ENCODE measurements at regions not wholly inside any gene's neighbourhood (a gene's known extent, or its start where the extent isn't known, plus 50 kb on each side); places are given as distances from the start of the nearest gene placed in this dataset.

GRCh38 chr5:119301906-119302305 lies 53.9 kb upstream of the TNFAIP8 start:
- Histone ChIP-seq H3F3A (ENCODE audit: low read depth) (no peaks in the 10 kb centered on the region; the same call in 1 of the 2 replicates), H3K4me2 (ENCODE audit: low read depth, low read length, poor library complexity, severe bottlenecking) (no peak overlapping the region), H3K27me3 (ENCODE audit: insufficient read depth, low read length, poor library complexity, severe bottlenecking) (no peaks in the 10 kb centered on the region), H2AFZ (ENCODE audit: low read length) (no peak overlapping the region), H3K9me2 (replicated peaks; ENCODE audit: low read depth, low read length) (no peaks in the 10 kb centered on the region), H3K79me2 (ENCODE audit: insufficient read depth, low read length) (peaks cover 74% of the 10 kb centered on the region), H3K9ac (ENCODE audit: low read depth, low read length, poor library complexity, severe bottlenecking) (no peak overlapping the region), H3K4me3 (ENCODE audit: low read length, poor library complexity, severe bottlenecking) (no peak overlapping the region), H3K9me3 (ENCODE audit: insufficient read depth, low read depth, low read length) (no peaks in the 10 kb centered on the region), H4K20me1 (ENCODE audit: insufficient read depth, low read length, poor library complexity, severe bottlenecking) (peaks cover 3% of the 10 kb centered on the region), H3K36me3 (ENCODE audit: insufficient read depth, low read length) (no peaks in the 10 kb centered on the region), H3K4me1 (ENCODE audit: insufficient read depth, low read length, poor library complexity, severe bottlenecking) (peaks cover 51% of the 10 kb centered on the region)
- TF ChIP-seq, protein P1, sequence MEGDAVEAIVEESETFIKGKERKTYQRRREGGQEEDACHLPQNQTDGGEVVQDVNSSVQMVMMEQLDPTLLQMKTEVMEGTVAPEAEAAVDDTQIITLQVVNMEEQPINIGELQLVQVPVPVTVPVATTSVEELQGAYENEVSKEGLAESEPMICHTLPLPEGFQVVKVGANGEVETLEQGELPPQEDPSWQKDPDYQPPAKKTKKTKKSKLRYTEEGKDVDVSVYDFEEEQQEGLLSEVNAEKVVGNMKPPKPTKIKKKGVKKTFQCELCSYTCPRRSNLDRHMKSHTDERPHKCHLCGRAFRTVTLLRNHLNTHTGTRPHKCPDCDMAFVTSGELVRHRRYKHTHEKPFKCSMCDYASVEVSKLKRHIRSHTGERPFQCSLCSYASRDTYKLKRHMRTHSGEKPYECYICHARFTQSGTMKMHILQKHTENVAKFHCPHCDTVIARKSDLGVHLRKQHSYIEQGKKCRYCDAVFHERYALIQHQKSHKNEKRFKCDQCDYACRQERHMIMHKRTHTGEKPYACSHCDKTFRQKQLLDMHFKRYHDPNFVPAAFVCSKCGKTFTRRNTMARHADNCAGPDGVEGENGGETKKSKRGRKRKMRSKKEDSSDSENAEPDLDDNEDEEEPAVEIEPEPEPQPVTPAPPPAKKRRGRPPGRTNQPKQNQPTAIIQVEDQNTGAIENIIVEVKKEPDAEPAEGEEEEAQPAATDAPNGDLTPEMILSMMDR (conservative IDR thresholded peaks at IDR 0.05; ENCODE audit: low read length) = no peak
- TF ChIP-seq EZH2phosphoT487 (IDR thresholded peaks at IDR 0.05; ENCODE audit: borderline replicate concordance) = no peak

- Histone ChIP-seq H3K79me2 (ENCODE audit: insufficient read depth, low read length) (peaks cover 79% of the 10 kb centered on the region), H3K27me3 (ENCODE audit: insufficient read depth, low read length, poor library complexity, severe bottlenecking) (no peaks in the 10 kb centered on the region), H3K4me1 (ENCODE audit: insufficient read depth, low read length, poor library complexity, severe bottlenecking) (peaks cover 56% of the 10 kb centered on the region), H3F3A (ENCODE audit: low read depth) (peaks cover 3% of the 10 kb centered on the region; the same call in 1 of the 2 replicates), H4K20me1 (ENCODE audit: insufficient read depth, low read length, poor library complexity, severe bottlenecking) (peaks cover 3% of the 10 kb centered on the region), H3K4me2 (ENCODE audit: low read depth, low read length, poor library complexity, severe bottlenecking) (peak overlapping the region; percentile 13), H3K4me3 (ENCODE audit: low read length, poor library complexity, severe bottlenecking) (no peak overlapping the region), H3K9ac (ENCODE audit: low read depth, low read length, poor library complexity, severe bottlenecking) (peak overlapping the region; percentile 43), H2AFZ (ENCODE audit: low read length) (no peak overlapping the region), H3K9me2 (replicated peaks; ENCODE audit: low read depth, low read length) (no peaks in the 10 kb centered on the region), H3K36me3 (ENCODE audit: insufficient read depth, low read length) (no peaks in the 10 kb centered on the region), H3K9me3 (ENCODE audit: insufficient read depth, low read depth, low read length) (no peaks in the 10 kb centered on the region)
- TF ChIP-seq, protein P1 (conservative IDR thresholded peaks at IDR 0.05; ENCODE audit: low read length) = no peak
- no peak for TF ChIP-seq EZH2phosphoT487 (IDR thresholded peaks at IDR 0.05; ENCODE audit: borderline replicate concordance)
Measured at GRCh38 chr5:119302449-119302848, 53.4 kb upstream of the TNFAIP8 start.

DNA sequence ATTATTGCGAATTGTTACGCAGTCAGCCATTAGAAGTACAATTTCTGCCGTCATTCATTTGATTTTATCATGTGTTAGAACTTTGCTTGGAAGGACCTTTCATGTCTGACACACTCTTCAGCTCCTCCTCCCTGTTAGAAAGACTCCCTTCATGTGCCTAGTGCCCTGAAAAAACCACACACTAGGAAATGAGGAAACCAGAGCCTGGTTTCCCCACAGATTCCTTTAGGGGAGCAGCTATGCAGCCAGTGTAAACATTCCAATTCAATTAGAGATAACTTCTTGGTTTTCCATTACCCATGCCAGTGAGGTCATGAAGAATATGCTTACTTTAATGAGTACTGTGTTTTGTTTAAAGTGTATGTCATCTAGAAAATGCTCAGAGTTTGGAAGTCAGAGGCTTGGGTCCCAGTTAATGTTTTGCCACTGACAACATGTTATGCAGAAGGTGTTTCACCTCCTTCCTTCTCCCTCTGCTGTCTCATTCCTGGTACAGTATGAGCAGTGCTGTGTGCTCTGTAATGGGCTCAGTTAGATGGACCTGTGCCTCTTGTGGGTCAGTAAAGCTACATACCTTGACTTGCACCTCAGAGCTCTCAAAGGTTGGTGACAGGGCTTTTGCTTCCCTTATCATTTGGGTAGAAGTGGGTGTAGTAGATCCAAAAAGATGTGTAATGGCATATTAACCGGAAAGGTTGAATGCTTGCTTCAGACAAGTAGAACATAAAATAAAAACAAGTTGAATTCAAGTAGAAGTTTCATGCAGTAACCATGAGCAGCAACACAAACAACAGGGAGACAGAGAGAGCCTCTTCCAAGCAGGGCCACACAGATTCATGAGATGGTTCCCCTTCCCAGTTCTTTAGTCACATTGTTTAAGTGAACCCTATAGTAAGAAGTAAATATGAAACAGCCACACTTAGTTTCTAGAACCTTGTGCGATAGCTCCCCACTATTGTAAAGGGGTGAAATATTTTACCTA lies 52.6 kb upstream of the TNFAIP8 start:
- Histone ChIP-seq H3K4me1 (ENCODE audit: insufficient read depth, low read length, poor library complexity, severe bottlenecking) (peaks cover 64% of the 10 kb centered on the region), H2AFZ (ENCODE audit: low read length) (no peak overlapping the region), H3K9ac (ENCODE audit: low read depth, low read length, poor library complexity, severe bottlenecking) (peak overlapping the region; percentile 43), H3K36me3 (ENCODE audit: insufficient read depth, low read length) (no peaks in the 10 kb centered on the region), H3K9me2 (replicated peaks; ENCODE audit: low read depth, low read length) (no peaks in the 10 kb centered on the region), H4K20me1 (ENCODE audit: insufficient read depth, low read length, poor library complexity, severe bottlenecking) (peaks cover 3% of the 10 kb centered on the region), H3K79me2 (ENCODE audit: insufficient read depth, low read length) (peaks cover 81% of the 10 kb centered on the region), H3K27me3 (ENCODE audit: insufficient read depth, low read length, poor library complexity, severe bottlenecking) (no peaks in the 10 kb centered on the region), H3K4me2 (ENCODE audit: low read depth, low read length, poor library complexity, severe bottlenecking) (peak overlapping the region; percentile 13), H3K4me3 (ENCODE audit: low read length, poor library complexity, severe bottlenecking) (no peak overlapping the region), H3F3A (ENCODE audit: low read depth) (peaks cover 11% of the 10 kb centered on the region; the same call in 1 of the 2 replicates), H3K9me3 (ENCODE audit: insufficient read depth, low read depth, low read length) (no peaks in the 10 kb centered on the region)
- TF ChIP-seq EZH2phosphoT487 (IDR thresholded peaks at IDR 0.05; ENCODE audit: borderline replicate concordance) = no peak
- TF ChIP-seq, protein P1 (conservative IDR thresholded peaks at IDR 0.05; ENCODE audit: low read length) = no peak
